Activated naive CD4-positive, alpha-beta T cell treated with anti-CD3 and anti-CD28 coated beads, Interleukin-2, amount 50 U/mL, for 24 hours (primary cell): ENCODE measurements at regions not wholly inside any gene's neighbourhood (a gene's known extent, or its start where the extent isn't known, plus 50 kb on each side); places are given as distances from the start of the nearest gene placed in this dataset.

ENCODE experiments used
- H3K27ac Mint-ChIP-seq: one replicate; pipeline ENCODE4 v1.8.0; 2021; ENCODE audit warnings: mild to moderate bottlenecking, mixed read lengths
- H3K27me3 Mint-ChIP-seq: one replicate; pipeline ENCODE4 v1.8.0; 2021; ENCODE audit warnings: mixed read lengths
- H3K36me3 Mint-ChIP-seq: one replicate; pipeline ENCODE4 v1.8.0; 2021; ENCODE audit warnings: mixed read lengths
- H3K4me1 Mint-ChIP-seq: one replicate; pipeline ENCODE4 v1.8.0; 2021; ENCODE audit warnings: mixed read lengths
- H3K4me3 Mint-ChIP-seq: one replicate; pipeline ENCODE4 v1.8.0; 2021; ENCODE audit warnings: mild to moderate bottlenecking, mixed read lengths
- H3K9me3 Mint-ChIP-seq: one replicate; pipeline ENCODE4 v1.8.0; 2021; ENCODE audit warnings: mixed read lengths

GRCh38 chr5:2594701-2595100 lies 156.8 kb downstream of the IRX2 start:
- Mint-ChIP-seq H3K27me3 (no peaks in the 10 kb centered on the region), H3K9me3 (no peaks in the 10 kb centered on the region), H3K36me3 (no peaks in the 10 kb centered on the region), H3K4me1 (no peaks in the 10 kb centered on the region), H3K4me3 (no peak overlapping the region), H3K27ac (no peak overlapping the region)

GRCh38 chr5:2592766-2593165 lies 158.7 kb downstream of the IRX2 start:
- H3K4me1 Mint-ChIP-seq, result no peaks in the 10 kb centered on the region
- H3K9me3 Mint-ChIP-seq, result no peaks in the 10 kb centered on the region
- no peaks in the 10 kb centered on the region for H3K36me3 Mint-ChIP-seq

GRCh38 chr5:2591777-2592453 lies 159.6 kb downstream of the IRX2 start:
- H3K4me1 Mint-ChIP-seq, result no peaks in the 10 kb centered on the region
- no peak overlapping the region for H3K27ac Mint-ChIP-seq
- no peak overlapping the region for H3K4me3 Mint-ChIP-seq
- H3K36me3 Mint-ChIP-seq, result no peaks in the 10 kb centered on the region
- no peaks in the 10 kb centered on the region for H3K27me3 Mint-ChIP-seq
- no peaks in the 10 kb centered on the region for H3K9me3 Mint-ChIP-seq

More at GRCh38 chr5:2592766-2593165, 158.7 kb downstream of the IRX2 start:
- Mint-ChIP-seq H3K27me3 (no peaks in the 10 kb centered on the region), H3K4me3 (no peak overlapping the region), H3K27ac (no peak overlapping the region)

- no peaks in the 10 kb centered on the region for H3K27me3 Mint-ChIP-seq
- no peak overlapping the region for H3K27ac Mint-ChIP-seq
- no peaks in the 10 kb centered on the region for H3K36me3 Mint-ChIP-seq
- no peaks in the 10 kb centered on the region for H3K4me1 Mint-ChIP-seq
- no peaks in the 10 kb centered on the region for H3K9me3 Mint-ChIP-seq
- H3K4me3 Mint-ChIP-seq, result no peak overlapping the region
Observed at GRCh38 chr5:2588850-2589501, 162.5 kb downstream of the IRX2 start.

GRCh38 chr5:2587189-2588031 lies 164.1 kb downstream of the IRX2 start:
- no peaks in the 10 kb centered on the region for H3K9me3 Mint-ChIP-seq
- H3K4me3 Mint-ChIP-seq, result no peak overlapping the region
- H3K4me1 Mint-ChIP-seq, result no peaks in the 10 kb centered on the region
- H3K27me3 Mint-ChIP-seq, result no peaks in the 10 kb centered on the region
- no peak overlapping the region for H3K27ac Mint-ChIP-seq
- H3K36me3 Mint-ChIP-seq, result no peaks in the 10 kb centered on the region

GRCh38 chr5:2586016-2586715 lies 165.3 kb downstream of the IRX2 start:
- H3K36me3 Mint-ChIP-seq, result no peaks in the 10 kb centered on the region
- H3K4me3 Mint-ChIP-seq, result no peak overlapping the region
- no peaks in the 10 kb centered on the region for H3K27me3 Mint-ChIP-seq
- H3K4me1 Mint-ChIP-seq, result no peaks in the 10 kb centered on the region
- H3K27ac Mint-ChIP-seq, result no peak overlapping the region
- H3K9me3 Mint-ChIP-seq, result no peaks in the 10 kb centered on the region

GRCh38 chr5:2584579-2585269 lies 166.8 kb downstream of the IRX2 start:
- Mint-ChIP-seq H3K36me3 (no peaks in the 10 kb centered on the region), H3K27me3 (no peaks in the 10 kb centered on the region), H3K9me3 (no peaks in the 10 kb centered on the region), H3K4me3 (no peak overlapping the region), H3K4me1 (no peaks in the 10 kb centered on the region), H3K27ac (no peak overlapping the region)

- no peak overlapping the region for H3K4me3 Mint-ChIP-seq
- H3K9me3 Mint-ChIP-seq, result no peaks in the 10 kb centered on the region
- no peaks in the 10 kb centered on the region for H3K36me3 Mint-ChIP-seq
- H3K4me1 Mint-ChIP-seq, result no peaks in the 10 kb centered on the region
- no peaks in the 10 kb centered on the region for H3K27me3 Mint-ChIP-seq
- H3K27ac Mint-ChIP-seq, result no peak overlapping the region
Observed at GRCh38 chr5:2582507-2582906, 169.0 kb downstream of the IRX2 start.

GRCh38 chr5:2582106-2582505 lies 169.4 kb downstream of the IRX2 start:
- Mint-ChIP-seq H3K27ac (no peak overlapping the region), H3K27me3 (no peaks in the 10 kb centered on the region), H3K4me1 (no peaks in the 10 kb centered on the region), H3K9me3 (no peaks in the 10 kb centered on the region), H3K4me3 (no peak overlapping the region), H3K36me3 (no peaks in the 10 kb centered on the region)

- Mint-ChIP-seq H3K4me1 (no peaks in the 10 kb centered on the region), H3K9me3 (no peaks in the 10 kb centered on the region), H3K27ac (no peak overlapping the region), H3K27me3 (no peaks in the 10 kb centered on the region), H3K4me3 (no peak overlapping the region), H3K36me3 (no peaks in the 10 kb centered on the region)
Observed at GRCh38 chr5:2581418-2581817, 170.1 kb downstream of the IRX2 start.

GRCh38 chr5:2579126-2579525 lies 172.4 kb downstream of the IRX2 start:
- no peaks in the 10 kb centered on the region for H3K27me3 Mint-ChIP-seq
- H3K4me3 Mint-ChIP-seq, result no peak overlapping the region
- no peaks in the 10 kb centered on the region for H3K36me3 Mint-ChIP-seq
- H3K4me1 Mint-ChIP-seq, result no peaks in the 10 kb centered on the region
- no peaks in the 10 kb centered on the region for H3K9me3 Mint-ChIP-seq
- H3K27ac Mint-ChIP-seq, result no peak overlapping the region

GRCh38 chr5:2577312-2578036 lies 174.0 kb downstream of the IRX2 start:
- Mint-ChIP-seq H3K4me1 (no peaks in the 10 kb centered on the region), H3K4me3 (no peak overlapping the region), H3K9me3 (no peaks in the 10 kb centered on the region), H3K36me3 (no peaks in the 10 kb centered on the region), H3K27ac (no peak overlapping the region), H3K27me3 (no peaks in the 10 kb centered on the region)

- Mint-ChIP-seq H3K4me3 (no peak overlapping the region), H3K9me3 (no peaks in the 10 kb centered on the region), H3K27me3 (no peaks in the 10 kb centered on the region), H3K27ac (no peak overlapping the region), H3K4me1 (no peaks in the 10 kb centered on the region), H3K36me3 (no peaks in the 10 kb centered on the region)
Observed at GRCh38 chr5:2576823-2577222, 174.7 kb downstream of the IRX2 start.

- H3K27ac Mint-ChIP-seq, result no peak overlapping the region
- H3K27me3 Mint-ChIP-seq, result no peaks in the 10 kb centered on the region
- no peaks in the 10 kb centered on the region for H3K36me3 Mint-ChIP-seq
Observed at GRCh38 chr5:2575871-2576270, 175.6 kb downstream of the IRX2 start.

GRCh38 chr5:2575292-2575691 lies 176.2 kb downstream of the IRX2 start:
- Mint-ChIP-seq H3K36me3 (no peaks in the 10 kb centered on the region), H3K27ac (no peak overlapping the region), H3K4me1 (no peaks in the 10 kb centered on the region), H3K27me3 (no peaks in the 10 kb centered on the region), H3K4me3 (no peak overlapping the region), H3K9me3 (no peaks in the 10 kb centered on the region)

More at GRCh38 chr5:2575871-2576270, 175.6 kb downstream of the IRX2 start:
- Mint-ChIP-seq H3K9me3 (no peaks in the 10 kb centered on the region), H3K4me1 (no peaks in the 10 kb centered on the region), H3K4me3 (no peak overlapping the region)
